SU-DHL-6 (cell line): ENCODE measurements at regions not wholly inside any gene's neighbourhood (a gene's known extent, or its start where the extent isn't known, plus 50 kb on each side); places are given as distances from the start of the nearest gene placed in this dataset.

Experiments used
- H2AFZ ChIP-seq: fragments of 200-600 bp; sonication (generic); 2 replicates; pipeline ENCODE4 v1.6.1; 2014; ENCODE audit warnings: low read depth, mild to moderate bottlenecking, moderate library complexity, mixed read lengths, antibody characterized with exemption, low read length; ENCODE audit not compliant: severe bottlenecking
- H3F3A ChIP-seq: fragments of 200-600 bp; shearing (Covaris generic); 2 replicates; pipeline ENCODE4 v1.6.0; 2016; ENCODE audit warnings: antibody characterized with exemption, mild to moderate bottlenecking; ENCODE audit not compliant: insufficient read depth
- H3K27ac ChIP-seq: fragments of 200-600 bp; sonication (generic); 2 replicates; pipeline ENCODE4 v1.5.1; 2016; ENCODE audit warnings: low read depth, mild to moderate bottlenecking, low read length, moderate library complexity, mixed read lengths
- H3K27me3 ChIP-seq: fragments of 200-600 bp; sonication (generic), shearing (Covaris generic); 2 replicates; pipeline ENCODE4 v1.6.0; 2014; ENCODE audit warnings: mild to moderate bottlenecking, low read length
- H3K36me3 ChIP-seq: fragments of 200-600 bp; sonication (generic); 2 replicates; pipeline ENCODE4 v1.6.1; 2014; ENCODE audit warnings: mild to moderate bottlenecking, low read length, mixed read lengths
- H3K4me2 ChIP-seq: fragments of 300-600, 200-600 bp; shearing (Covaris generic), sonication (generic); 2 replicates; pipeline ENCODE4 v1.6.0; 2014; ENCODE audit warnings: low read length, low read depth, mild to moderate bottlenecking; ENCODE audit not compliant: poor library complexity, severe bottlenecking
- H3K4me3 ChIP-seq: fragments of 200-600 bp; sonication (generic); 2 replicates; pipeline ENCODE4 v1.5.1; 2014; ENCODE audit warnings: antibody characterized with exemption, low read length, mild to moderate bottlenecking, mixed read lengths; ENCODE audit not compliant: insufficient read depth, poor library complexity, severe bottlenecking
- H3K79me2 ChIP-seq: fragments of 200-600 bp; sonication (generic); 2 replicates; pipeline ENCODE4 v1.6.1; 2014; ENCODE audit warnings: mild to moderate bottlenecking, low read length, moderate library complexity; ENCODE audit not compliant: insufficient read depth
- H3K9ac ChIP-seq: fragments of 200-600 bp; sonication (generic); 2 replicates; pipeline ENCODE4 v1.7.0; 2014; ENCODE audit warnings: mild to moderate bottlenecking, low read length
- H3K9me2 ChIP-seq: fragments of 200-600 bp; sonication (generic); replicated peaks from 2 replicates; pipeline ENCODE4 v1.6.1; 2014; ENCODE audit warnings: low read length; ENCODE audit not compliant: insufficient read depth
- H3K9me3 ChIP-seq: fragments of 200-600 bp; sonication (generic); 2 replicates; pipeline ENCODE4 v1.6.1; 2014; ENCODE audit warnings: low read length, mixed read lengths; ENCODE audit not compliant: insufficient read depth
- H4K20me1 ChIP-seq: fragments of 200-600 bp; sonication (generic); 2 replicates; pipeline ENCODE4 v1.6.1; 2014; ENCODE audit warnings: low read depth, mild to moderate bottlenecking, antibody characterized with exemption, low read length, moderate library complexity, mixed read lengths
- CTCF ChIP-seq: fragments of 200-600 bp; sonication (generic); IDR thresholded peaks from one replicate; pipeline ENCODE4 v1.5.1; 2017; ENCODE audit warnings: antibody characterized with exemption, mild to moderate bottlenecking, low read length, moderate library complexity; ENCODE audit not compliant: insufficient read depth, poor library complexity, severe bottlenecking
- EZH2phosphoT487 ChIP-seq: fragments of 200-600 bp; sonication (generic), shearing (Covaris generic); conservative IDR thresholded peaks from 2 replicates; pipeline ENCODE4 v1.6.1; 2018; ENCODE audit warnings: mild to moderate bottlenecking, antibody characterized with exemption, low read length, moderate library complexity, mixed read lengths

- Histone ChIP-seq H4K20me1 (no peaks in the 10 kb centered on the region), H3K9me2 (no peaks in the 10 kb centered on the region), H3K27ac (no peak overlapping the region), H3K79me2 (no peaks in the 10 kb centered on the region), H3K4me3 (no peak overlapping the region), H3K9ac (no peak overlapping the region), H3K4me2 (no peak overlapping the region), H3K9me3 (no peaks in the 10 kb centered on the region), H2AFZ (no peak overlapping the region), H3K36me3 (no peaks in the 10 kb centered on the region), H3F3A (no peaks in the 10 kb centered on the region), H3K27me3 (no peaks in the 10 kb centered on the region)
- no peak for TF ChIP-seq EZH2phosphoT487
- TF ChIP-seq CTCF = no peak
These were observed 480.4 kb downstream of the PLPP3 start for GRCh38 chr1:56098946-56099345.

DNA sequence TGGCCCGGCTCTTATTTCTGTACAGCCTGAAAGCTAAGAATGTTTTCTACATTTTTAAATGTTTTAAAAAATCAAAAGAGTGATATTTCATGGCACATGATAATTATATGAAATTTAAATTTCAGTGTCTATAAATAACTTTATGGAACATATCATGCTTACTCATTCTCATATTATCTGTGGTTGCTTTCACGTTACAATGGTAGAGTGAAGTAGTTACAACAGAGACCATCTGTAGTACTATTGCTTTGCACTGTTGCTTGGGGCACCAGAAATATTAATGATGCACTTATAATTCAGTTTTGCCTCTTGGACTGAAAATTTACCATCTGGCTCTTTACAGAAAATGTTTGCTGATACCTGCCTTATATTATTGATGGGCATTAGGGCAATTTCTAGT lies 481.6 kb downstream of the PLPP3 start:
- no peaks in the 10 kb centered on the region for H3K79me2 ChIP-seq
- no peak overlapping the region for H3K9ac ChIP-seq
- H3K9me3 ChIP-seq = no peaks in the 10 kb centered on the region
- no peaks in the 10 kb centered on the region for H3F3A ChIP-seq
- no peak overlapping the region for H3K4me3 ChIP-seq
- H3K36me3 ChIP-seq = no peaks in the 10 kb centered on the region
- H3K27me3 ChIP-seq = no peaks in the 10 kb centered on the region
- TF ChIP-seq CTCF (no peak), EZH2phosphoT487 (no peak)
- no peaks in the 10 kb centered on the region for H3K9me2 ChIP-seq
- H3K4me2 ChIP-seq = no peak overlapping the region
- no peak overlapping the region for H3K27ac ChIP-seq
- H2AFZ ChIP-seq = no peak overlapping the region
- no peaks in the 10 kb centered on the region for H4K20me1 ChIP-seq

GRCh38 chr1:56095696-56096665 lies 483.4 kb downstream of the PLPP3 start:
- Histone ChIP-seq H4K20me1 (no peaks in the 10 kb centered on the region), H3K4me3 (no peak overlapping the region), H3K27me3 (no peaks in the 10 kb centered on the region), H3K79me2 (no peaks in the 10 kb centered on the region), H3K27ac (no peak overlapping the region), H3K9ac (no peak overlapping the region), H2AFZ (no peak overlapping the region), H3K36me3 (no peaks in the 10 kb centered on the region), H3K9me2 (no peaks in the 10 kb centered on the region), H3K4me2 (no peak overlapping the region), H3F3A (no peaks in the 10 kb centered on the region), H3K9me3 (no peaks in the 10 kb centered on the region)
- TF ChIP-seq EZH2phosphoT487 (no peak), CTCF (no peak)
